HL-60 (cell line): ENCODE measurements at regions not wholly inside any gene's neighbourhood (a gene's known extent, or its start where the extent isn't known, plus 50 kb on each side); places are given as distances from the start of the nearest gene placed in this dataset.

Experiments
- DNase-seq, 2 experiments: peaks; one replicate each; pipeline ENCODE4 v3.0.0-alpha.2; 2010 to 2020; ENCODE audit warnings: low read depth in 1 of 2, low spot score in 1 of 2
- H3K27ac ChIP-seq: fragments of 250-450 bp; sonication (Bioruptor Pico); replicated peaks from 2 replicates; pipeline ENCODE4 v1.5.1; 2020; ENCODE audit warnings: mild to moderate bottlenecking, moderate library complexity
- H3K27me3 ChIP-seq: fragments of 250-450 bp; sonication (Bioruptor Pico); 2 replicates; pipeline ENCODE4 v1.5.1; 2021; ENCODE audit warnings: mild to moderate bottlenecking, moderate library complexity; ENCODE audit not compliant: insufficient read depth, poor library complexity, severe bottlenecking
- H3K4me3 ChIP-seq: replicated peaks from 2 replicates; pipeline ENCODE4 v1.5.1; 2011; ENCODE audit warnings: mild to moderate bottlenecking, control low read depth, low read length; ENCODE audit not compliant: insufficient read depth
- GABPA ChIP-seq: IDR thresholded peaks from 2 replicates; pipeline ENCODE4 v1.6.1; 2012; ENCODE audit warnings: low read depth
- POLR2AphosphoS5 ChIP-seq: IDR thresholded peaks from 2 replicates; pipeline ENCODE4 v1.6.1; 2012; ENCODE audit warnings: low read depth
- REST ChIP-seq: IDR thresholded peaks from 2 replicates; pipeline ENCODE4 v1.6.1; 2012; ENCODE audit warnings: low read depth; ENCODE audit not compliant: insufficient replicate concordance
- SPI1 ChIP-seq: IDR thresholded peaks from 2 replicates; pipeline ENCODE4 v1.6.1; 2012; ENCODE audit warnings: low read depth, mild to moderate bottlenecking, borderline replicate concordance
- TF ChIP-seq, protein P1 (sequence below): IDR thresholded peaks from one replicate; pipeline ENCODE4 v1.5.1; 2011; ENCODE audit warnings: low read length, control low read depth, inconsistent platforms; ENCODE audit not compliant: insufficient read depth

GRCh38 chr15:69979262-69979661 is 118.5 kb downstream of the TLE3 start:
- no peak overlapping the region for H3K27ac ChIP-seq
- peaks cover 8% of the 10 kb centered on the region for H3K27me3 ChIP-seq
- no peak for DNase-seq
- no peak overlapping the region for H3K4me3 ChIP-seq
- TF ChIP-seq SPI1 (no peak), GABPA (no peak), POLR2AphosphoS5 (no peak), REST (no peak)
- TF ChIP-seq, protein P1, sequence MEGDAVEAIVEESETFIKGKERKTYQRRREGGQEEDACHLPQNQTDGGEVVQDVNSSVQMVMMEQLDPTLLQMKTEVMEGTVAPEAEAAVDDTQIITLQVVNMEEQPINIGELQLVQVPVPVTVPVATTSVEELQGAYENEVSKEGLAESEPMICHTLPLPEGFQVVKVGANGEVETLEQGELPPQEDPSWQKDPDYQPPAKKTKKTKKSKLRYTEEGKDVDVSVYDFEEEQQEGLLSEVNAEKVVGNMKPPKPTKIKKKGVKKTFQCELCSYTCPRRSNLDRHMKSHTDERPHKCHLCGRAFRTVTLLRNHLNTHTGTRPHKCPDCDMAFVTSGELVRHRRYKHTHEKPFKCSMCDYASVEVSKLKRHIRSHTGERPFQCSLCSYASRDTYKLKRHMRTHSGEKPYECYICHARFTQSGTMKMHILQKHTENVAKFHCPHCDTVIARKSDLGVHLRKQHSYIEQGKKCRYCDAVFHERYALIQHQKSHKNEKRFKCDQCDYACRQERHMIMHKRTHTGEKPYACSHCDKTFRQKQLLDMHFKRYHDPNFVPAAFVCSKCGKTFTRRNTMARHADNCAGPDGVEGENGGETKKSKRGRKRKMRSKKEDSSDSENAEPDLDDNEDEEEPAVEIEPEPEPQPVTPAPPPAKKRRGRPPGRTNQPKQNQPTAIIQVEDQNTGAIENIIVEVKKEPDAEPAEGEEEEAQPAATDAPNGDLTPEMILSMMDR = no peak

GRCh38 chr15:69979783-69980182 is 117.9 kb downstream of the TLE3 start:
- DNase-seq = no peak
- Histone ChIP-seq H3K27ac (no peak overlapping the region), H3K27me3 (peaks cover 8% of the 10 kb centered on the region)

DNA sequence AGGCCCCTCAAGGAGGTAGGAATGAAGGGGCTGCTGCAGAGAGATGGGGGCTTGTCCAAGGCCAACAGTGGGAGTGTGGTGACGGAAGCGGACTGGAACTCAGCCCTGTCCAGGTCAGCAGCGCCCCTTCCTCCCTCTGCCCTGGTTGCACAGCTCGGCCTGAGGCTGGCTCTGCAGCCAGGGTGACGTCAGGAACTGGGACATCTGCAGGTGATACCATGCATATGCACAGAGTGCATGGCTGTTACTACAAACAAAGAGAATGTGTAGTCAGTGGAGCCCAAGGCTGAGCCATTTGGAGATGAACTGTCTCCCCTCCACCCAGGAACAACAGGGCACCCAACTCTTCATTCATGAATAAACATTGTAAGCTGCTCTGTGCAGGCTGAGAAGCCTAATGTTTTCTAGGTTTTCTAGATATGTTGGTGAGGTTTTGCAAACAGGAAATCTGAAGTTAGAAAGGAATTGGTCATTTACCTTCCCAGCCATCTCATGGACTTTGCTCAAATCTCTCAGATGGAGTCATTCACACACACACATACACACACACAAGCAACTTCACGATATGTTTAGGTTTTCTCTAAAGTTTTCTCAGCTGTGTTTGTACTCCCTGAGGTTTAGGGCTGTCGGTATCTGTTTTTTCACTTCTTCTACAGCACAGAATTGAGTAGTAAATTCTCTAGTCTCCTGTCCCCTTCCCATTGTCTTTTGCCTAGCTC is 117.2 kb downstream of the TLE3 start:
- Histone ChIP-seq H3K4me3 (no peak overlapping the region), H3K27me3 (peaks cover 8% of the 10 kb centered on the region), H3K27ac (no peak overlapping the region)
- no peak for DNase-seq
- TF ChIP-seq, protein P1 = no peak
- no peak for TF ChIP-seq SPI1
- TF ChIP-seq POLR2AphosphoS5 = no peak
- TF ChIP-seq REST = no peak
- no peak for TF ChIP-seq GABPA

More at GRCh38 chr15:69979783-69980182, 117.9 kb downstream of the TLE3 start:
- TF ChIP-seq, protein P1 = no peak
- TF ChIP-seq REST (no peak), SPI1 (no peak), POLR2AphosphoS5 (no peak), GABPA (no peak)
- no peak overlapping the region for H3K4me3 ChIP-seq
